ENCODE measurements at regions not wholly inside any gene's neighbourhood (a gene's known extent, or its start where the extent isn't known, plus 50 kb on each side); places are given as distances from the start of the nearest gene placed in this dataset.

- DNase-seq (ENCODE audit: low read depth): no peak
Measured at GRCh38 chr13:73451221-73452029, 392.6 kb downstream of the KLF5 start.

GRCh38 chr13:73450583-73450982, 391.8 kb downstream of the KLF5 start:
- no peak for DNase-seq (ENCODE audit: low read depth)

GRCh38 chr13:73449252-73449651, 390.4 kb downstream of the KLF5 start:
- no peak for DNase-seq (ENCODE audit: low read depth)

GRCh38 chr13:73440296-73440895, 381.6 kb downstream of the KLF5 start:
- no peak for DNase-seq (ENCODE audit: low read depth)

GRCh38 chr13:73433890-73434289, 375.1 kb downstream of the KLF5 start:
- no peak for DNase-seq (ENCODE audit: low read depth)

GRCh38 chr13:73433458-73433857, 374.7 kb downstream of the KLF5 start:
- DNase-seq (ENCODE audit: low read depth): no peak

- DNase-seq (ENCODE audit: low read depth): no peak
Measured at GRCh38 chr13:73429701-73430100, 370.9 kb downstream of the KLF5 start.

- no peak for DNase-seq (ENCODE audit: low read depth)
Measured at GRCh38 chr13:73428706-73429105, 369.9 kb downstream of the KLF5 start.

- no peak for DNase-seq (ENCODE audit: low read depth)
Measured at GRCh38 chr13:73428137-73428536, 369.3 kb downstream of the KLF5 start.

GRCh38 chr13:73422973-73423372, 364.2 kb downstream of the KLF5 start:
- DNase-seq (ENCODE audit: low read depth): no peak

- DNase-seq (ENCODE audit: low read depth): no peak
Measured at GRCh38 chr13:73421310-73421912, 362.6 kb downstream of the KLF5 start.

- no peak for DNase-seq (ENCODE audit: low read depth)
Measured at GRCh38 chr13:73419186-73419585, 360.4 kb downstream of the KLF5 start.

- DNase-seq (ENCODE audit: low read depth): no peak
Measured at GRCh38 chr13:73417012-73417615, 358.3 kb downstream of the KLF5 start.

- no peak for DNase-seq (ENCODE audit: low read depth)
Measured at GRCh38 chr13:73416093-73416492, 357.3 kb downstream of the KLF5 start.

- DNase-seq (ENCODE audit: low read depth): no peak
Measured at GRCh38 chr13:73413656-73414055, 354.9 kb downstream of the KLF5 start.

- no peak for DNase-seq (ENCODE audit: low read depth)
Measured at GRCh38 chr13:73412933-73413332, 354.1 kb downstream of the KLF5 start.

GRCh38 chr13:73411067-73411809, 352.4 kb downstream of the KLF5 start:
- DNase-seq (ENCODE audit: low read depth): no peak

- DNase-seq (ENCODE audit: low read depth): no peak
Measured at GRCh38 chr13:73406454-73406853, 347.6 kb downstream of the KLF5 start.

GRCh38 chr13:73404581-73404980, 345.8 kb downstream of the KLF5 start:
- no peak for DNase-seq (ENCODE audit: low read depth)

- no peak for DNase-seq (ENCODE audit: low read depth)
Measured at GRCh38 chr13:73403355-73404120, 344.7 kb downstream of the KLF5 start.

GRCh38 chr13:73401769-73402168, 343.0 kb downstream of the KLF5 start:
- no peak for DNase-seq (ENCODE audit: low read depth)
